ENCODE measurements at regions not wholly inside any gene's neighbourhood (a gene's known extent, or its start where the extent isn't known, plus 50 kb on each side); places are given as distances from the start of the nearest gene placed in this dataset.

- TF ChIP-seq GLIS3 (CRISPR knock-in tag; IDR thresholded peaks at IDR 0.05) (no peak), BACH2 (CRISPR knock-in tag; IDR thresholded peaks at IDR 0.05; ENCODE audit: borderline replicate concordance) (no peak), ARNTL (CRISPR knock-in tag; IDR thresholded peaks at IDR 0.05; ENCODE audit: borderline replicate concordance, low read depth) (no peak), ZNF565 (CRISPR knock-in tag; conservative IDR thresholded peaks at IDR 0.05; ENCODE audit: low read depth) (no peak), ZNF8 (CRISPR knock-in tag; IDR thresholded peaks at IDR 0.05) (no peak), ZC3H10 (CRISPR knock-in tag; IDR thresholded peaks at IDR 0.05) (no peak), ISL1 (CRISPR knock-in tag; IDR thresholded peaks at IDR 0.05) (no peak), ESRRG (CRISPR knock-in tag; IDR thresholded peaks at IDR 0.05) (no peak), TCF4 (CRISPR knock-in tag; IDR thresholded peaks at IDR 0.05; ENCODE audit: borderline replicate concordance) (no peak), PATZ1 (CRISPR knock-in tag; IDR thresholded peaks at IDR 0.05; ENCODE audit: borderline replicate concordance) (no peak), TOX (CRISPR knock-in tag; IDR thresholded peaks at IDR 0.05; ENCODE audit: borderline replicate concordance) (no peak), CSDC2 (CRISPR knock-in tag; IDR thresholded peaks at IDR 0.05) (no peak), SNAI2 (CRISPR knock-in tag; IDR thresholded peaks at IDR 0.05) (no peak), OSR1 (CRISPR knock-in tag; IDR thresholded peaks at IDR 0.05) (no peak), RARB (CRISPR knock-in tag; IDR thresholded peaks at IDR 0.05) (no peak)
- TF ChIP-seq, protein P1, sequence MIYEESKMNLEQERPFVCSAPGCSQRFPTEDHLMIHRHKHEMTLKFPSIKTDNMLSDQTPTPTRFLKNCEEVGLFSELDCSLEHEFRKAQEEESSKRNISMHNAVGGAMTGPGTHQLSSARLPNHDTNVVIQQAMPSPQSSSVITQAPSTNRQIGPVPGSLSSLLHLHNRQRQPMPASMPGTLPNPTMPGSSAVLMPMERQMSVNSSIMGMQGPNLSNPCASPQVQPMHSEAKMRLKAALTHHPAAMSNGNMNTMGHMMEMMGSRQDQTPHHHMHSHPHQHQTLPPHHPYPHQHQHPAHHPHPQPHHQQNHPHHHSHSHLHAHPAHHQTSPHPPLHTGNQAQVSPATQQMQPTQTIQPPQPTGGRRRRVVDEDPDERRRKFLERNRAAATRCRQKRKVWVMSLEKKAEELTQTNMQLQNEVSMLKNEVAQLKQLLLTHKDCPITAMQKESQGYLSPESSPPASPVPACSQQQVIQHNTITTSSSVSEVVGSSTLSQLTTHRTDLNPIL (CRISPR knock-in tag; IDR thresholded peaks at IDR 0.05; ENCODE audit: low read depth): no peak
- TF ChIP-seq, protein P2, sequence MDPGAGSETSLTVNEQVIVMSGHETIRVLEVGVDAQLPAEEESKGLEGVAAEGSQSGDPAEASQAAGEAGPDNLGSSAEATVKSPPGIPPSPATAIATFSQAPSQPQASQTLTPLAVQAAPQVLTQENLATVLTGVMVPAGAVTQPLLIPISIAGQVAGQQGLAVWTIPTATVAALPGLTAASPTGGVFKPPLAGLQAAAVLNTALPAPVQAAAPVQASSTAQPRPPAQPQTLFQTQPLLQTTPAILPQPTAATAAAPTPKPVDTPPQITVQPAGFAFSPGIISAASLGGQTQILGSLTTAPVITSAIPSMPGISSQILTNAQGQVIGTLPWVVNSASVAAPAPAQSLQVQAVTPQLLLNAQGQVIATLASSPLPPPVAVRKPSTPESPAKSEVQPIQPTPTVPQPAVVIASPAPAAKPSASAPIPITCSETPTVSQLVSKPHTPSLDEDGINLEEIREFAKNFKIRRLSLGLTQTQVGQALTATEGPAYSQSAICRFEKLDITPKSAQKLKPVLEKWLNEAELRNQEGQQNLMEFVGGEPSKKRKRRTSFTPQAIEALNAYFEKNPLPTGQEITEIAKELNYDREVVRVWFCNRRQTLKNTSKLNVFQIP (CRISPR knock-in tag; IDR thresholded peaks at IDR 0.05; ENCODE audit: borderline replicate concordance, low read depth): no peak
- TF ChIP-seq, protein P3, sequence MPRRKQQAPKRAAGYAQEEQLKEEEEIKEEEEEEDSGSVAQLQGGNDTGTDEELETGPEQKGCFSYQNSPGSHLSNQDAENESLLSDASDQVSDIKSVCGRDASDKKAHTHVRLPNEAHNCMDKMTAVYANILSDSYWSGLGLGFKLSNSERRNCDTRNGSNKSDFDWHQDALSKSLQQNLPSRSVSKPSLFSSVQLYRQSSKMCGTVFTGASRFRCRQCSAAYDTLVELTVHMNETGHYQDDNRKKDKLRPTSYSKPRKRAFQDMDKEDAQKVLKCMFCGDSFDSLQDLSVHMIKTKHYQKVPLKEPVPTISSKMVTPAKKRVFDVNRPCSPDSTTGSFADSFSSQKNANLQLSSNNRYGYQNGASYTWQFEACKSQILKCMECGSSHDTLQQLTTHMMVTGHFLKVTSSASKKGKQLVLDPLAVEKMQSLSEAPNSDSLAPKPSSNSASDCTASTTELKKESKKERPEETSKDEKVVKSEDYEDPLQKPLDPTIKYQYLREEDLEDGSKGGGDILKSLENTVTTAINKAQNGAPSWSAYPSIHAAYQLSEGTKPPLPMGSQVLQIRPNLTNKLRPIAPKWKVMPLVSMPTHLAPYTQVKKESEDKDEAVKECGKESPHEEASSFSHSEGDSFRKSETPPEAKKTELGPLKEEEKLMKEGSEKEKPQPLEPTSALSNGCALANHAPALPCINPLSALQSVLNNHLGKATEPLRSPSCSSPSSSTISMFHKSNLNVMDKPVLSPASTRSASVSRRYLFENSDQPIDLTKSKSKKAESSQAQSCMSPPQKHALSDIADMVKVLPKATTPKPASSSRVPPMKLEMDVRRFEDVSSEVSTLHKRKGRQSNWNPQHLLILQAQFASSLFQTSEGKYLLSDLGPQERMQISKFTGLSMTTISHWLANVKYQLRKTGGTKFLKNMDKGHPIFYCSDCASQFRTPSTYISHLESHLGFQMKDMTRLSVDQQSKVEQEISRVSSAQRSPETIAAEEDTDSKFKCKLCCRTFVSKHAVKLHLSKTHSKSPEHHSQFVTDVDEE (CRISPR knock-in tag; IDR thresholded peaks at IDR 0.05): no peak
- TF ChIP-seq, protein P4, sequence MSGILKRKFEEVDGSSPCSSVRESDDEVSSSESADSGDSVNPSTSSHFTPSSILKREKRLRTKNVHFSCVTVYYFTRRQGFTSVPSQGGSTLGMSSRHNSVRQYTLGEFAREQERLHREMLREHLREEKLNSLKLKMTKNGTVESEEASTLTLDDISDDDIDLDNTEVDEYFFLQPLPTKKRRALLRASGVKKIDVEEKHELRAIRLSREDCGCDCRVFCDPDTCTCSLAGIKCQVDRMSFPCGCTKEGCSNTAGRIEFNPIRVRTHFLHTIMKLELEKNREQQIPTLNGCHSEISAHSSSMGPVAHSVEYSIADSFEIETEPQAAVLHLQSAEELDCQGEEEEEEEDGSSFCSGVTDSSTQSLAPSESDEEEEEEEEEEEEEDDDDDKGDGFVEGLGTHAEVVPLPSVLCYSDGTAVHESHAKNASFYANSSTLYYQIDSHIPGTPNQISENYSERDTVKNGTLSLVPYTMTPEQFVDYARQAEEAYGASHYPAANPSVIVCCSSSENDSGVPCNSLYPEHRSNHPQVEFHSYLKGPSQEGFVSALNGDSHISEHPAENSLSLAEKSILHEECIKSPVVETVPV (CRISPR knock-in tag; IDR thresholded peaks at IDR 0.05): no peak
- ATAC-seq: no peak
Observed at GRCh38 chr7:112646783-112647182, 143.4 kb downstream of the TMEM168 start.

DNA sequence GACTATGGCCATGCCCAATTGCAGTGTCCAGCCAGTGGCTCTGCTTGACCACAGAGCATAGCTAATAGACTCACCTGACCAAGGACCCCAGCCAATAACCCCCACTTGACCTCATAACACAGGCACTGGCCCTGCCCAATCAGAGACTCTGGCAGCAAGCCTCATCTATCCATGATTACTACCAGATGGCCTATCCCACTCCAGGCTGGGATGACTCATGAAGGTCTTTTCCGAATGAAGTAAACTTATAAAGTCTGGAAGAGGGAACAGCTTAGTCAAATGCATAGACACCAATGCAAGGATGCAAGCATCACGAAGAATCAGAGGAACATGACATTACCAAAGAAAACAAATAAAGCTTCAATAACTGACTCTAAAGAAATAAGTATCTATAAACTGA, 141.4 kb downstream of the TMEM168 start:
- no peak for ATAC-seq
- TF ChIP-seq ZFP3 (CRISPR knock-in tag; IDR thresholded peaks at IDR 0.05) (no peak), ESRRG (CRISPR knock-in tag; IDR thresholded peaks at IDR 0.05) (no peak), PPARA (CRISPR knock-in tag; IDR thresholded peaks at IDR 0.05; ENCODE audit: borderline replicate concordance) (no peak), ISL1 (CRISPR knock-in tag; IDR thresholded peaks at IDR 0.05) (no peak), GLIS3 (CRISPR knock-in tag; IDR thresholded peaks at IDR 0.05) (no peak), ZNF70 (CRISPR knock-in tag; IDR thresholded peaks at IDR 0.05) (no peak)
- TF ChIP-seq, protein P4 (CRISPR knock-in tag; IDR thresholded peaks at IDR 0.05): no peak
- TF ChIP-seq, protein P3 (CRISPR knock-in tag; IDR thresholded peaks at IDR 0.05): no peak

Measured in SK-N-SH treated with all-trans-retinoic acid at 6 μM for 48 hours (cell line).